OCI-LY7 (cell line): ENCODE measurements at regions not wholly inside any gene's neighbourhood (a gene's known extent, or its start where the extent isn't known, plus 50 kb on each side); places are given as distances from the start of the nearest gene placed in this dataset.

Experiments used
- BruUV-seq: library from RNA; stranded (reverse); fragments of 400-500 nt; replicated peaks from 2 replicates; lab custom pipeline; 2021; lab: Mats Ljungman, UMichigan
- CTCF ChIA-PET: fragments of 300-600 bp; sonication (Branson Sonifier 250); formaldehyde crosslinking; loops from one replicate; lab custom pipeline; 2022; ENCODE audit warnings: antibody characterized with exemption; ENCODE audit not compliant: unreplicated experiment; lab: Charles Lee
- POLR2A ChIA-PET: fragments of 300-600 bp; sonication (Branson Sonifier 250); formaldehyde crosslinking; loops from one replicate; lab custom pipeline; 2022; ENCODE audit warnings: antibody characterized with exemption; lab: Charles Lee
- DNase-seq: peaks from one replicate; pipeline ENCODE4 v3.0.0-alpha.2; 2015; ENCODE audit warnings: low spot score
- H2AFZ ChIP-seq: fragments of 200-600 bp; sonication (generic), shearing (Covaris generic); 2 replicates; pipeline ENCODE4 v1.6.1; 2014; ENCODE audit warnings: mild to moderate bottlenecking, antibody characterized with exemption, low read length, moderate library complexity
- H3K27ac ChIP-seq: fragments of 200-600 bp; sonication (generic); 2 replicates; pipeline ENCODE4 v1.5.1; 2014; ENCODE audit warnings: mixed run types, low read depth, mild to moderate bottlenecking, moderate library complexity, low read length, inconsistent platforms; ENCODE audit not compliant: poor library complexity, severe bottlenecking
- H3K36me3 ChIP-seq: fragments of 200-600 bp; sonication (generic); 2 replicates; pipeline ENCODE4 v1.6.1; 2014; ENCODE audit warnings: mild to moderate bottlenecking, antibody characterized with exemption, low read length, moderate library complexity, mixed read lengths; ENCODE audit not compliant: insufficient read depth
- H3K4me1 ChIP-seq: fragments of 200-600 bp; sonication (generic); 2 replicates; pipeline ENCODE4 v1.5.1; 2014; ENCODE audit warnings: mild to moderate bottlenecking, low read length; ENCODE audit not compliant: insufficient read depth, poor library complexity, severe bottlenecking
- H3K4me2 ChIP-seq: fragments of 200-600 bp; sonication (generic); 2 replicates; pipeline ENCODE4 v1.6.1; 2014; ENCODE audit warnings: mild to moderate bottlenecking, low read length
- H3K4me3 ChIP-seq: fragments of 200-600 bp; sonication (generic); 2 replicates; pipeline ENCODE4 v1.5.1; 2014; ENCODE audit warnings: mild to moderate bottlenecking, low read depth, low read length; ENCODE audit not compliant: poor library complexity, severe bottlenecking
- H3K79me2 ChIP-seq: fragments of 200-600 bp; sonication (generic); 2 replicates; pipeline ENCODE4 v1.6.1; 2016; ENCODE audit warnings: low read depth, mild to moderate bottlenecking, low read length, moderate library complexity, mixed read lengths; ENCODE audit not compliant: insufficient read depth
- H3K9me2 ChIP-seq: fragments of 200-600 bp; sonication (generic); 2 replicates; pipeline ENCODE4 v1.6.1; 2016; ENCODE audit warnings: mild to moderate bottlenecking, low read length, mixed read lengths; ENCODE audit not compliant: insufficient read depth
- H3K9me3 ChIP-seq: fragments of 200-600 bp; sonication (generic); 2 replicates; pipeline ENCODE4 v1.6.1; 2014; ENCODE audit warnings: mild to moderate bottlenecking, mixed run types, low read length, mixed read lengths
- H4K20me1 ChIP-seq: fragments of 200-600 bp; sonication (generic); 2 replicates; pipeline ENCODE4 v1.6.1; 2014; ENCODE audit warnings: mild to moderate bottlenecking, antibody characterized with exemption, low read length, moderate library complexity, mixed read lengths; ENCODE audit not compliant: insufficient read depth
- EZH2phosphoT487 ChIP-seq: fragments of 200-600 bp; sonication (generic); IDR thresholded peaks from 2 replicates; pipeline ENCODE4 v1.6.1; 2018; ENCODE audit warnings: low read depth, borderline replicate concordance, mild to moderate bottlenecking, mixed run types, antibody characterized with exemption, low read length, moderate library complexity, mixed read lengths
- intact Hi-C: fragments of 100-400 bp; cut with micrococcal nuclease; formaldehyde crosslinking; loops from one replicate; pipeline ENCODE4 v1.10.0; 2022; ENCODE audit not compliant: unreplicated experiment
- TF ChIP-seq, protein P1 (sequence below): fragments of 200-600 bp; sonication (generic); conservative IDR thresholded peaks from 2 replicates; pipeline ENCODE4 v1.5.1; 2014; ENCODE audit warnings: mild to moderate bottlenecking, antibody characterized with exemption, low read length, moderate library complexity, mixed read lengths

DNA sequence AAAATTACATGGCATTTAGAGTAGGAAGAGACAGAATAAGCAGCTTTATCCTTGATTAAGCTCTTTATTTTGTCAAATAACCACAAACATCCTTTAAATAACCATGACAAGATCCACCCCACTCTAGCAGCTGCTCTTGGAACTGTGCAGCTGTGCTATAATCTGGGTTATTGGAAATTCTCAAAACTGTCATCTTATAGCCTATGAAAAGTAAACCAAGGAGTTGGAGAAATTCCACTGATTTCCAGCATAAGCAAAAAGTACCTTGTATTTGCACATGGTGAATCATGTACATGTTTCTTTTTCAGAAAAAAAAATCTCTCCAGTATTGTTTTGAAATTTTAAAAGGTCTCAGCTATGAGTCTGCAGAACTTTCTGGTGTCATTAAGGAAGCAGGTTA lies 88.8 kb upstream of the ABI3BP start:
- Histone ChIP-seq H3K27ac (no peak overlapping the region), H4K20me1 (no peaks in the 10 kb centered on the region), H3K4me1 (no peaks in the 10 kb centered on the region), H2AFZ (no peak overlapping the region), H3K4me2 (no peak overlapping the region), H3K36me3 (no peaks in the 10 kb centered on the region), H3K9me2 (no peaks in the 10 kb centered on the region), H3K79me2 (no peaks in the 10 kb centered on the region), H3K4me3 (no peak overlapping the region), H3K9me3 (no peaks in the 10 kb centered on the region)
- TF ChIP-seq, protein P1, sequence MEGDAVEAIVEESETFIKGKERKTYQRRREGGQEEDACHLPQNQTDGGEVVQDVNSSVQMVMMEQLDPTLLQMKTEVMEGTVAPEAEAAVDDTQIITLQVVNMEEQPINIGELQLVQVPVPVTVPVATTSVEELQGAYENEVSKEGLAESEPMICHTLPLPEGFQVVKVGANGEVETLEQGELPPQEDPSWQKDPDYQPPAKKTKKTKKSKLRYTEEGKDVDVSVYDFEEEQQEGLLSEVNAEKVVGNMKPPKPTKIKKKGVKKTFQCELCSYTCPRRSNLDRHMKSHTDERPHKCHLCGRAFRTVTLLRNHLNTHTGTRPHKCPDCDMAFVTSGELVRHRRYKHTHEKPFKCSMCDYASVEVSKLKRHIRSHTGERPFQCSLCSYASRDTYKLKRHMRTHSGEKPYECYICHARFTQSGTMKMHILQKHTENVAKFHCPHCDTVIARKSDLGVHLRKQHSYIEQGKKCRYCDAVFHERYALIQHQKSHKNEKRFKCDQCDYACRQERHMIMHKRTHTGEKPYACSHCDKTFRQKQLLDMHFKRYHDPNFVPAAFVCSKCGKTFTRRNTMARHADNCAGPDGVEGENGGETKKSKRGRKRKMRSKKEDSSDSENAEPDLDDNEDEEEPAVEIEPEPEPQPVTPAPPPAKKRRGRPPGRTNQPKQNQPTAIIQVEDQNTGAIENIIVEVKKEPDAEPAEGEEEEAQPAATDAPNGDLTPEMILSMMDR: no peak
- TF ChIP-seq EZH2phosphoT487: no peak
- intact Hi-C loops: no loop called here
- no peak for DNase-seq
- no TSS peak for BruUV-seq
- ChIA-PET POLR2A (no interaction called here), CTCF (no interaction called here)

DNA sequence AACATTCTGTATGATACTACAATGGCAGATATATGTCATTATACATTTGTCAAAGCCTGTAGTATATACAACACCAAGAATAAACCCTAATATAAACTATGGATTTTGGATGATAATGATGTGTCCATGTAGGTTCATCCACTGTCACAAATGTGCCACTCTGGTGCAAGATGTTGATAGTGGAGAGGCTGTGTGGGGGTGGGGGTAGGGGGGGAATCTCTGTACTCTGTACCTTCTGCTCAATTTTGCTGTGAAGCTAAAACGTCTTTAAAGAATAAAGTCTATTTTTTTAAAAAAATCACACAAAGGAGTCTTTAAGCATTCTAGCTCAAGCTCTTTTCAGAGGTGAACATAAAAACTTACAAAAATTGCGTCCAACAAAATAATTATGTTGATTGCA lies 88.2 kb upstream of the ABI3BP start:
- TF ChIP-seq, protein P1: no peak
- TF ChIP-seq EZH2phosphoT487: no peak
- Histone ChIP-seq H3K9me2 (no peaks in the 10 kb centered on the region), H3K9me3 (no peaks in the 10 kb centered on the region), H3K4me1 (no peaks in the 10 kb centered on the region), H3K4me3 (no peak overlapping the region), H3K27ac (no peak overlapping the region), H4K20me1 (no peaks in the 10 kb centered on the region), H2AFZ (no peak overlapping the region), H3K36me3 (no peaks in the 10 kb centered on the region), H3K79me2 (no peaks in the 10 kb centered on the region), H3K4me2 (no peak overlapping the region)
- DNase-seq: no peak
- POLR2A ChIA-PET: interaction anchor here (0.5 to 0.6 kb wide), 2 partner anchors 16 to 397 kb away, joined by 3 read pairs; no protein-coding TSS in a partner anchor
- CTCF ChIA-PET: no interaction called here
- no TSS peak for BruUV-seq
- intact Hi-C loops: no loop called here

DNA sequence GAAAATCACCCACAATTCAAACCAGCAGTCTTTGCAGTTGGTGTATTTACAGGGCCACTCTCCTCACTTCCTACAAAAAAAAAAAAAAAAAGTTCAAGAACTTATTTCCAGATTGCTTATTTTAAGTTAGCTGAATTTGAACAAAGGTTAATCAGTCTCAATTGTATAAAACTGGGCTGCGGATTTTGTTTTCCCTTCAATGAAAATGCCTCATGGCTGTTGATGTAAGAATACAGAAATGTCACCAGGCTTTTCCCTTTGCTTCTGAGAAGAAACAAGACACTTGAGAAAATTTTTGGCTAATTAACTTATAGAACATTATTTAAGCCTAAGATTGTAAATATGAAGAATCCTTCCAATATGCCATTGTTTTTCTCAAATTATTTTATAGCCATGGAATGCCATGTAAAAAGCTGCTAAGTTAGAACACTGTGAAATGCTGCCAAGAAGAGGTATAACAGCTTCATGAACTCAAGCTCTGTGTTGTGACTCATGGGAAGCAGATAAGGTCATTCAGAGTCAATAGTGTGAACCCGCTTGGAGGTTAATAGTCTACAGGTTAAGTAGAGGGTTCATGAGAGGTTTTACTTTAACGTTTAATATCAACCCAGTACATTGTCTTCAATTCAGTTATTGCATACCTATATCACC lies 84.3 kb upstream of the ABI3BP start:
- Histone ChIP-seq H3K36me3 (no peaks in the 10 kb centered on the region), H3K9me3 (no peaks in the 10 kb centered on the region), H3K79me2 (no peaks in the 10 kb centered on the region), H3K27ac (no peak overlapping the region), H3K4me2 (no peak overlapping the region), H2AFZ (no peak overlapping the region), H3K4me1 (no peaks in the 10 kb centered on the region), H4K20me1 (no peaks in the 10 kb centered on the region), H3K4me3 (no peak overlapping the region), H3K9me2 (no peaks in the 10 kb centered on the region)
- intact Hi-C loops: loop anchor here (10.0 kb wide), 2 partner anchors 297 to 557 kb away; no protein-coding TSS in a partner anchor
- ChIA-PET CTCF (no interaction called here), POLR2A (interaction anchor here (0.6 kb wide), 1 partner anchor 45 kb away, joined by 3 read pairs; no protein-coding TSS in a partner anchor)
- no TSS peak for BruUV-seq
- DNase-seq: no peak
- TF ChIP-seq EZH2phosphoT487: no peak
- TF ChIP-seq, protein P1: no peak
